ENCODE measurements at regions not wholly inside any gene's neighbourhood (a gene's known extent, or its start where the extent isn't known, plus 50 kb on each side); places are given as distances from the start of the nearest gene placed in this dataset.

- TF ChIP-seq CTCF (IDR thresholded peaks at IDR 0.05), result no peak
- no peak for TF ChIP-seq POLR2A (IDR thresholded peaks at IDR 0.05)
- TF ChIP-seq EP300 (IDR thresholded peaks at IDR 0.05), result no peak
Observed at GRCh38 chrX:9414416-9414815, 50.4 kb upstream of the TBL1X start.
